ENCODE measurements at regions not wholly inside any gene's neighbourhood (a gene's known extent, or its start where the extent isn't known, plus 50 kb on each side); places are given as distances from the start of the nearest gene placed in this dataset.
"Not testable (repeated sequence)": the region's sequence is repeated elsewhere in the genome, so short reads cannot be mapped to it uniquely, and the experiment has no call there.

- DNase-seq (ENCODE audit: low read depth): not testable (repeated sequence)
Measured at GRCh38 chr2:90224767-90225166, 1533.3 kb downstream of the RPIA start.

- not testable (repeated sequence) for DNase-seq (ENCODE audit: low read depth)
Measured at GRCh38 chr2:90226465-90227072, 1535.1 kb downstream of the RPIA start.

GRCh38 chr2:90231199-90231598, 1539.7 kb downstream of the RPIA start:
- DNase-seq (ENCODE audit: low read depth): not testable (repeated sequence)

- DNase-seq (ENCODE audit: low read depth): not testable (repeated sequence)
Measured at GRCh38 chr2:90235452-90235851, 1544.0 kb downstream of the RPIA start.

- DNase-seq (ENCODE audit: low read depth): not testable (repeated sequence)
Measured at GRCh38 chr2:90237923-90238361, 1546.5 kb downstream of the RPIA start.

GRCh38 chr2:90238505-90239230, 1547.2 kb downstream of the RPIA start:
- not testable (repeated sequence) for DNase-seq (ENCODE audit: low read depth)

GRCh38 chr2:90239769-90240168, 1548.3 kb downstream of the RPIA start:
- not testable (repeated sequence) for DNase-seq (ENCODE audit: low read depth)

- not testable (repeated sequence) for DNase-seq (ENCODE audit: low read depth)
Measured at GRCh38 chr2:90244902-90245765, 1553.7 kb downstream of the RPIA start.

GRCh38 chr2:90248400-90248799, 1556.9 kb downstream of the RPIA start:
- not testable (repeated sequence) for DNase-seq (ENCODE audit: low read depth)

GRCh38 chr2:90250350-90250749, 1558.9 kb downstream of the RPIA start:
- not testable (repeated sequence) for DNase-seq (ENCODE audit: low read depth)

- not testable (repeated sequence) for DNase-seq (ENCODE audit: low read depth)
Measured at GRCh38 chr2:90251576-90251975, 1560.1 kb downstream of the RPIA start.

GRCh38 chr2:90253306-90253705, 1561.8 kb downstream of the RPIA start:
- DNase-seq (ENCODE audit: low read depth): not testable (repeated sequence)

- not testable (repeated sequence) for DNase-seq (ENCODE audit: low read depth)
Measured at GRCh38 chr2:90266888-90267287, 1575.4 kb downstream of the RPIA start.

GRCh38 chr2:90287751-90288150, 1596.3 kb downstream of the RPIA start:
- not testable (repeated sequence) for DNase-seq (ENCODE audit: low read depth)

GRCh38 chr2:90288396-90288795, 1596.9 kb downstream of the RPIA start:
- DNase-seq (ENCODE audit: low read depth): not testable (repeated sequence)

GRCh38 chr2:90289291-90289980, 1598.0 kb downstream of the RPIA start:
- not testable (repeated sequence) for DNase-seq (ENCODE audit: low read depth)

GRCh38 chr2:90290701-90291100, 1599.2 kb downstream of the RPIA start:
- DNase-seq (ENCODE audit: low read depth): not testable (repeated sequence)

- peak; percentile 0 for DNase-seq (ENCODE audit: low read depth)
Measured at GRCh38 chr2:90291168-90291883, 1599.9 kb downstream of the RPIA start.

- not testable (repeated sequence) for DNase-seq (ENCODE audit: low read depth)
Measured at GRCh38 chr2:90291934-90292333, 1600.5 kb downstream of the RPIA start.

GRCh38 chr2:90292451-90292850, 1601.0 kb downstream of the RPIA start:
- not testable (repeated sequence) for DNase-seq (ENCODE audit: low read depth)

GRCh38 chr2:90293224-90293623, 1601.8 kb downstream of the RPIA start:
- DNase-seq (ENCODE audit: low read depth): not testable (repeated sequence)

Data from EH (cell line).